H9 (cell line): ENCODE measurements at regions not wholly inside any gene's neighbourhood (a gene's known extent, or its start where the extent isn't known, plus 50 kb on each side); places are given as distances from the start of the nearest gene placed in this dataset.

ENCODE experiments used
- DNase-seq: peaks from one replicate; pipeline ENCODE4 v3.0.0-alpha.2; 2017
- H2AFZ ChIP-seq: one replicate; pipeline ENCODE4 v1.6.1; 2013; ENCODE audit warnings: mild to moderate bottlenecking, low read length, control low read depth, moderate library complexity
- H2AK5ac ChIP-seq: 2 replicates; pipeline ENCODE4 v1.6.1; 2013; ENCODE audit warnings: low read length, control low read depth, mixed read lengths; ENCODE audit not compliant: insufficient read length
- H2BK120ac ChIP-seq: one replicate; pipeline ENCODE4 v1.6.1; 2013; ENCODE audit warnings: low read depth, mild to moderate bottlenecking, low read length, control low read depth, inconsistent platforms; ENCODE audit not compliant: poor library complexity, severe bottlenecking
- H2BK12ac ChIP-seq: 2 replicates; pipeline ENCODE4 v1.6.1; 2013; ENCODE audit warnings: low read length, control low read depth, mixed read lengths, low read depth; ENCODE audit not compliant: insufficient read length
- H2BK15ac ChIP-seq: 2 replicates; pipeline ENCODE4 v1.6.1; 2013; ENCODE audit warnings: low read depth, low read length, control low read depth
- H2BK20ac ChIP-seq: one replicate; pipeline ENCODE4 v1.6.1; 2013; ENCODE audit warnings: low read depth, mild to moderate bottlenecking, low read length, control low read depth, inconsistent platforms; ENCODE audit not compliant: poor library complexity, severe bottlenecking
- H2BK5ac ChIP-seq: 2 replicates; pipeline ENCODE4 v1.6.1; 2013; ENCODE audit warnings: low read length, control low read depth, mixed read lengths; ENCODE audit not compliant: insufficient read length
- H3K14ac ChIP-seq: 2 replicates; pipeline ENCODE4 v1.6.1; 2013; ENCODE audit warnings: low read length, control low read depth; ENCODE audit not compliant: insufficient read depth
- H3K18ac ChIP-seq: 2 replicates; pipeline ENCODE4 v1.6.1; 2013; ENCODE audit warnings: low read depth, mild to moderate bottlenecking, mixed read lengths, low read length, control low read depth; ENCODE audit not compliant: insufficient read length
- H3K23ac ChIP-seq: 2 replicates; pipeline ENCODE4 v1.6.1; 2013; ENCODE audit warnings: low read length, control low read depth, mixed read lengths, low read depth; ENCODE audit not compliant: insufficient read length
- H3K23me2 ChIP-seq: 2 replicates; pipeline ENCODE4 v1.6.1; 2013; ENCODE audit warnings: low read depth, mild to moderate bottlenecking, mixed read lengths, low read length, control low read depth; ENCODE audit not compliant: insufficient read length, poor library complexity, severe bottlenecking
- H3K27ac ChIP-seq: 2 replicates; pipeline ENCODE4 v1.5.1; 2013; ENCODE audit warnings: low read length, control low read depth, mixed read lengths, low read depth; ENCODE audit not compliant: insufficient read length
- H3K27me3 ChIP-seq: 2 replicates; pipeline ENCODE4 v1.6.1; 2013; ENCODE audit warnings: low read length, control low read depth, inconsistent platforms; ENCODE audit not compliant: insufficient read depth
- H3K4ac ChIP-seq: 2 replicates; pipeline ENCODE4 v1.6.1; 2013; ENCODE audit warnings: low read depth, mild to moderate bottlenecking, control low read depth, inconsistent platforms, low read length, moderate library complexity
- H3K4me1 ChIP-seq: 2 replicates; pipeline ENCODE4 v1.6.1; 2013; ENCODE audit warnings: low read length, control low read depth, inconsistent platforms; ENCODE audit not compliant: insufficient read depth
- H3K4me2 ChIP-seq: 2 replicates; pipeline ENCODE4 v1.6.1; 2013; ENCODE audit warnings: low read length, control low read depth, mixed read lengths; ENCODE audit not compliant: insufficient read length, insufficient read depth
- H3K56ac ChIP-seq: 2 replicates; pipeline ENCODE4 v1.6.1; 2013; ENCODE audit warnings: low read depth, mild to moderate bottlenecking, mixed read lengths, low read length, control low read depth; ENCODE audit not compliant: insufficient read length
- H3K79me1 ChIP-seq: 2 replicates; pipeline ENCODE4 v1.6.1; 2013; ENCODE audit warnings: low read depth, mild to moderate bottlenecking, moderate library complexity, low read length, control low read depth, inconsistent platforms; ENCODE audit not compliant: insufficient read depth, poor library complexity, severe bottlenecking
- H3K79me2 ChIP-seq: 2 replicates; pipeline ENCODE4 v1.6.1; 2013; ENCODE audit warnings: low read length, control low read depth, inconsistent platforms; ENCODE audit not compliant: insufficient read depth
- H3K9ac ChIP-seq: 2 replicates; pipeline ENCODE4 v1.6.1; 2013; ENCODE audit warnings: low read length, control low read depth, mixed read lengths; ENCODE audit not compliant: insufficient read length; ENCODE audit errors: extremely low read depth
- H3K9me3 ChIP-seq: one replicate; pipeline ENCODE4 v1.6.1; 2013; ENCODE audit warnings: low read depth, low read length, inconsistent platforms; ENCODE audit not compliant: control insufficient read depth
- H3T11ph ChIP-seq: one replicate; pipeline ENCODE4 v1.6.1; 2013; ENCODE audit warnings: mild to moderate bottlenecking, low read length, control low read depth, inconsistent platforms
- H4K20me1 ChIP-seq: one replicate; pipeline ENCODE4 v1.6.1; 2013; ENCODE audit not compliant: control insufficient read depth, insufficient read length, insufficient read depth
- H4K5ac ChIP-seq: 2 replicates; pipeline ENCODE4 v1.6.1; 2013; ENCODE audit warnings: low read depth, mild to moderate bottlenecking, mixed read lengths, low read length, control low read depth; ENCODE audit not compliant: insufficient read length
- H4K8ac ChIP-seq: replicated peaks from 2 replicates; pipeline ENCODE4 v1.6.1; 2013; ENCODE audit warnings: low read length, control low read depth, mixed read lengths, low read depth; ENCODE audit not compliant: insufficient read length
- H4K91ac ChIP-seq: 2 replicates; pipeline ENCODE4 v1.6.1; 2013; ENCODE audit warnings: low read depth, mild to moderate bottlenecking, moderate library complexity, mixed read lengths, low read length, control low read depth; ENCODE audit not compliant: insufficient read length
- H3K27ac Mint-ChIP-seq, 3 experiments: 2 replicates in 2 of 3; 3 replicates in 1 of 3; pipeline ENCODE4 v1.8.0; 2020 to 2021; ENCODE audit warnings: mixed read lengths in 3 of 3, mild to moderate bottlenecking in 1 of 3, moderate library complexity in 1 of 3
- H3K27me3 Mint-ChIP-seq: 2 replicates; pipeline ENCODE4 v1.8.0; 2021; ENCODE audit warnings: low read depth, mild to moderate bottlenecking, moderate library complexity, mixed read lengths
- H3K36me3 Mint-ChIP-seq, 3 experiments: 2 replicates in 2 of 3; 3 replicates in 1 of 3; pipeline ENCODE4 v1.8.0; 2020 to 2021; ENCODE audit warnings: low read depth in 3 of 3, mixed read lengths in 3 of 3; ENCODE audit not compliant: insufficient read depth in 1 of 3
- H3K4me1 Mint-ChIP-seq, 2 experiments: 2 replicates each; pipeline ENCODE4 v1.8.0; 2020; ENCODE audit warnings: mixed read lengths in 2 of 2
- H3K4me3 Mint-ChIP-seq, 2 experiments: 2 replicates in 1 of 2; 3 replicates in 1 of 2; pipeline ENCODE4 v1.8.0; 2020 to 2021; ENCODE audit warnings: mild to moderate bottlenecking in 2 of 2, mixed read lengths in 2 of 2, moderate library complexity in 1 of 2
- H3K9me3 Mint-ChIP-seq, 2 experiments: 2 replicates in 1 of 2; 3 replicates in 1 of 2; pipeline ENCODE4 v1.8.0; 2020; ENCODE audit warnings: mild to moderate bottlenecking in 2 of 2, mixed read lengths in 2 of 2, moderate library complexity in 1 of 2
- CTCF ChIP-seq: fragments of 200-600 bp; sonication (generic); conservative IDR thresholded peaks from 3 replicates; pipeline ENCODE4 v1.8.0; 2021; ENCODE audit warnings: antibody characterized with exemption, mild to moderate bottlenecking
- WGBS: extraction: QIAGEN DNeasy Blood & Tissue Kit; methylation state at CpG from one replicate; pipeline ENCODE4 v1.1.7; 2013; ENCODE audit warnings: missing lambda C conversion rate, low lambda C conversion rate, mixed read lengths; ENCODE audit not compliant: insufficient read length; ENCODE audit errors: extremely low coverage; 5-methylcytosine and 5-hydroxymethylcytosine counted together

GRCh38 chr3:105965384-105965783, 96.6 kb upstream of the CBLB start:
- H3K79me2 ChIP-seq: no peaks in the 10 kb centered on the region
- no peak overlapping the region for H3K4ac ChIP-seq
- H3K4me2 ChIP-seq: no peak overlapping the region
- H3K79me1 ChIP-seq: no peaks in the 10 kb centered on the region
- H4K5ac ChIP-seq: no peak overlapping the region
- H2AFZ ChIP-seq: no peak overlapping the region
- Mint-ChIP-seq H3K4me3 (no peak overlapping the region), H3K27me3 (no peaks in the 10 kb centered on the region), H3K4me1 (peaks cover 10% of the 10 kb centered on the region in 2 experiments; a peak in 2 of 4 replicates), H3K36me3 (peaks cover 2 to 5% (median 4%) of the 10 kb centered on the region in 3 experiments; a peak in 5 of 7 replicates), H3K9me3 (no peaks in the 10 kb centered on the region; a peak in 3 of 5 replicates), H3K27ac (no peak overlapping the region)
- no CpG with 5 or more reads among the region's 3 CpGs for WGBS
- no peak overlapping the region for H2BK5ac ChIP-seq
- H3K14ac ChIP-seq: no peak overlapping the region
- H3K9ac ChIP-seq: no peak overlapping the region
- H3K27ac ChIP-seq: no peak overlapping the region
- H3K9me3 ChIP-seq: no peaks in the 10 kb centered on the region
- H3K23ac ChIP-seq: no peak overlapping the region
- no peaks in the 10 kb centered on the region for H3K27me3 ChIP-seq
- no peak for DNase-seq
- no peak overlapping the region for H2BK15ac ChIP-seq
- no peak overlapping the region for H2AK5ac ChIP-seq
- TF ChIP-seq CTCF: no peak
- no peak overlapping the region for H3K18ac ChIP-seq
- H3K4me1 ChIP-seq: no peaks in the 10 kb centered on the region
- no peak overlapping the region for H3K56ac ChIP-seq
- no peak overlapping the region for H4K8ac ChIP-seq
- H2BK20ac ChIP-seq: no peak overlapping the region
- H3T11ph ChIP-seq: no peak overlapping the region
- no peak overlapping the region for H2BK120ac ChIP-seq
- no peaks in the 10 kb centered on the region for H3K23me2 ChIP-seq
- no peak overlapping the region for H2BK12ac ChIP-seq
- H4K20me1 ChIP-seq: no peaks in the 10 kb centered on the region
- no peak overlapping the region for H4K91ac ChIP-seq
